ENCODE measurements at regions not wholly inside any gene's neighbourhood (a gene's known extent, or its start where the extent isn't known, plus 50 kb on each side); places are given as distances from the start of the nearest gene placed in this dataset.
"Not testable (repeated sequence)": the region's sequence is repeated elsewhere in the genome, so short reads cannot be mapped to it uniquely, and the experiment has no call there.

GRCh38 chr7:64469673-64470072 lies 93.2 kb downstream of the ZNF680 start:
- DNase-seq, result no peak

DNA sequence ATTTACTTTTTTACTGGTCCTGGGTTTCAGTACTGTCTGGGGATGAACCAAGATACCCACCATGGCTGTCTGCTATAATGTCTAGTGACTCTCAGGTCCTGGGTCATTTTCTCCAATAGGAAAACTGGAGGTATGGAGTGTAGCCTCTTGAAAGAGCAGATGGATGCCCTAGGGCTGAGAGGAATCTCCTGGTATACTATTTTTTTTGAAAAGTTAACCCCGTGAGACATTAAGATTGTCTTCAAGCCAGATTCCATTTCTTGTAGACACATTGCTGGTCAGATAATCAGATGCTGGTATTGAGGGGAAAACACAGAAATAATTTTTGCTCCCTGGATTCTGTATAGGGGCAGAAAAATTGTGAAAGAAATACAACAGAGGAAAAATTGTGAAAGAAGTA lies 97.3 kb downstream of the ZNF680 start:
- DNase-seq, result no peak

DNA sequence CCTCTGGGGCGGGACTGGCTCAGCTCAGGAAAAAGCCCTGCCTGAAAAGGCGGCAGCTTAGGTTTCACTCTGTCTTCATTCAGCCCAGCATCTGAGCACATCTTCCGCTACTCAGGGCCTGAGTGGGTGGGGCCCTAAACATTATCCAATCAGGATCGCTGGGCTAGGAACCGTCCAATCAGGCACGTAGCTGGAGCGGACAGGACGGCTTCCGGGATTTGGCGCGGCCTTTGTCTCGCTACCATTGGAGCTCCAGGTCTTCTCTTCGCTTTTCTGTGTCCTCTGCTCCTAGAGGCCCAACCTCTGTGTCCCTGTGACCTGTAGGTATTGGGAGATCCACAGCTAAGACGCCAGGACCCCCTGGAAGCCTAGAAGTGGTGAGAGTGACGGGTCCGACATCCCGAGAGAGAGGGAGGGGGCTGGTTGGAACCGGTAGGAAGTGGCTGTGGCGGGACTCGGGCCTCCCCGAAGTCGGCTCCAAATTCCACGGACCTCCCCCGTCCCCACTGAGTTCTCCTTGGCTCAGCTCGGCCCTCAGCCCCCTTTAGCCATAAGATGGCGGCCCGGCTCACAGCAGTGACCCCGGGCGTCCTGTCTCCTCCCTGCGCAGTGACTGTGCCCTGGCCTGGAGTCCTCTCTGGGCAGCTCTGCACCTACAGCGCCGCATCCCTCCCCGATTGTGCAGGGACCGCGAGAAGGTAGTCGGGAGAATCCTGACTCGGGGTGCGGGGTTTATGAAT lies 99.1 kb downstream of the ZNF680 start:
- DNase-seq, result peak; percentile 25 to 31

- not testable (repeated sequence) for DNase-seq
Observed at GRCh38 chr7:64459858-64460257, 103.0 kb downstream of the ZNF680 start.

DNA sequence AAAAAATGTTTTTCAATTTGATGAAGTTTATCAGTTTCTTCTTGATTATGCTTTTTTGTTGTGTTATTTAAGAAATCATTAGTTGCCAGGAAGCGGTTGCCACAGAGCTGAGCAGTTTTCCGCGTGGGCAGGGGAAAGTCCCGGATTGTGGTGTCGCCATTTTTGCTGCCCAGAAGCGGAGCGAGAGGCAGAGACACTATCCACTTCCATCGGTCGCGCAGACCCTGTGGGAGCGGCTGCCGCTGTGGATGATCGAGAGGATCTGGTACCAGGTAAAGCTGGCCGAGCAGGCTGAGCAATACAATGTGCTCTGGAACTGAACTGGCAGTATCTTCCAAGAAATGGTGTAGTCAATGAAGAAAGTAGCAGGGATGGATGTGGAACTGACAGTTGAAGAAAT lies 119.8 kb downstream of the ZNF736 start:
- DNase-seq, result no peak

DNA sequence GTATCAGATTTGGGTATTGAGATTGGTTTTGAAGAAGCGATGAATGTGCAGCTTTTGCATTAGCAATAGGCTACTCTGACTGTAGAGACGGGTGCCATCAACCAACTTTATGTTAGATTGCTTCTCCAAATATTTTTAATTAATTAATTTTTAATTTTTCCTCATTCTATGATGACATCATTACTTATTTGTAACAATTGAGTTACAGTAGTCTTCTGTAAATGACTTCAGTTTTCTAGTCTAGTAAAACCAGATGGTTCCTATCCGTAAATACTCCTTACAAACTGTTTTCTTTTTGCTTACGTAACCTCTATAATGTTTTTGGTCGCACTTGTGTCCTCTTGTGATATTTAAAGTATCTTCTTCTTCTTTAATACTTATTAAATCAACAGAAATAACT lies 118.1 kb downstream of the ZNF736 start:
- no peak for DNase-seq

DNA sequence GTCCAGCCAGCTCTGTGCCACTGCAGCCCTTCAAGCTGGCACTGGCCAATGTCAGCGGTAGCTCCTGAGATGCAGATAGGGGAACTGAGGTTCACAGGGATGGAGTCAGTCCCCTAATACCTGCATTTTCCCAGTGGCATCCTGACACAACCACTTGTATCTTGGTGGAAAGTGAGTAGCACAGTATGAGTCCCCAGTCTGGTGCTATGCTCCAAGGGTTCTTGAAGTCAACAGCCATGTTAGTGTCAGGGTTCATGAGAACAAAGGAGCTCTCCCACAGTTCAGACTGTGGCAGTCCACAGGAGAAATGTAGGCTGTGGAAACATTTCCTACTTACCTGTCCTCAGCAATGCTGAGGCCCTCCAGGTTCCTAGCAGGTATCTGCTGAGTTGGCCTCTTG lies 115.5 kb downstream of the ZNF736 start:
- DNase-seq, result no peak

DNA sequence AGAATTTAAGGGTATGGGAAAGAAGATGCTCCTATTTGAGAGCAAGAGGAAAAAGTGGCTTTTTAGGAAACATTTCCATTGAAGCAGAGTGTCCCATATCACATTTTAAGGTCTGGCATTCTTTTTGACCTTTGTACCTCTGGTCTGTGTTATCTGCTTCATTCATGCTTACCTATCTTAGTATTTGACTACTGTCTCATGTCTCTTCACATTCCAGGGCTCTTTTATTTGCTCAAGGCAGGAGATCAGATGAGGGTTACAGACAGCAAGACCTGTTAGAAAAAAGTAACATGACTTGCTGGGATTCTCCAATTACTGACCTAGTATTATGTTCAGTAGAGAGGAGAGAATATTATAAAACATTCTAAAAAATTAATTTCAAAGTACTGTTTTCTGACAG lies 111.7 kb downstream of the ZNF736 start:
- not testable (repeated sequence) for DNase-seq

- DNase-seq, result no peak
Observed at GRCh38 chr7:64407148-64407547, 93.4 kb downstream of the ZNF736 start.
